Upper lobe of left lung (tissue), 4 donors: ENCODE measurements at regions not wholly inside any gene's neighbourhood (a gene's known extent, or its start where the extent isn't known, plus 50 kb on each side); places are given as distances from the start of the nearest gene placed in this dataset.

ENCODE experiments used
- CTCF ChIP-seq, 6 experiments: fragments of 450-650 bp in 4 of 6; fragments of 200-600 bp in 2 of 6; sonication (generic) in 2 of 6; IDR thresholded peaks; one replicate each; pipeline ENCODE4 v1.5.1; 2016 to 2019; ENCODE audit warnings: antibody characterized with exemption in 6 of 6
- POLR2A ChIP-seq, 4 donors: fragments of 450-650 bp; IDR thresholded peaks; one replicate each; pipeline ENCODE4 v1.5.1; 2016 to 2017; ENCODE audit warnings: antibody characterized with exemption in 4 of 4, mild to moderate bottlenecking in 2 of 4
- POLR2AphosphoS5 ChIP-seq, 2 donors: sonication (generic); formaldehyde crosslinking; IDR thresholded peaks; one replicate each; pipeline ENCODE4 v1.5.1; 2017; ENCODE audit warnings: antibody characterized with exemption in 2 of 2

GRCh38 chr19:27674701-27675100 is 1538.2 kb downstream of the UQCRFS1 start:
- TF ChIP-seq POLR2A (IDR thresholded peaks at IDR 0.05): no peak
- no peak for TF ChIP-seq CTCF (IDR thresholded peaks at IDR 0.05)
- TF ChIP-seq POLR2AphosphoS5 (IDR thresholded peaks at IDR 0.05): no peak
